Hepatocyte (in vitro differentiated cells): ENCODE measurements at regions not wholly inside any gene's neighbourhood (a gene's known extent, or its start where the extent isn't known, plus 50 kb on each side); places are given as distances from the start of the nearest gene placed in this dataset.

Source experiments
- DNase-seq: peaks from one replicate; pipeline ENCODE4 v3.0.0-alpha.2; 2016; ENCODE audit warnings: low spot score
- H2AFZ ChIP-seq: fragments of 200-600 bp; sonication (generic); 2 replicates; pipeline ENCODE4 v1.6.0; 2016; ENCODE audit warnings: antibody characterized with exemption, mild to moderate bottlenecking
- H3K27ac ChIP-seq: fragments of 200-600 bp; sonication (generic); 2 replicates; pipeline ENCODE4 v1.5.1; 2016; ENCODE audit warnings: mild to moderate bottlenecking
- H3K27me3 ChIP-seq: fragments of 200-600 bp; sonication (generic); 2 replicates; pipeline ENCODE4 v1.6.1; 2016
- H3K36me3 ChIP-seq: fragments of 200-600 bp; sonication (generic); replicated peaks from 2 replicates; pipeline ENCODE4 v1.5.1; 2016; ENCODE audit warnings: low read depth; ENCODE audit not compliant: insufficient read depth
- H3K4me1 ChIP-seq: fragments of 200-600 bp; sonication (generic); 2 replicates; pipeline ENCODE4 v1.5.1; 2016; ENCODE audit warnings: mild to moderate bottlenecking, moderate library complexity; ENCODE audit not compliant: insufficient read depth
- H3K4me2 ChIP-seq: fragments of 200-600 bp; sonication (generic); 2 replicates; pipeline ENCODE4 v1.6.0; 2016
- H3K4me3 ChIP-seq: fragments of 200-600 bp; sonication (generic); 2 replicates; pipeline ENCODE4 v1.5.1; 2016; ENCODE audit warnings: mild to moderate bottlenecking
- H3K79me2 ChIP-seq: fragments of 200-600 bp; sonication (generic); 2 replicates; pipeline ENCODE4 v1.6.0; 2017; ENCODE audit warnings: mild to moderate bottlenecking
- H3K9me2 ChIP-seq: fragments of 200-600 bp; sonication (generic); replicated peaks from 2 replicates; pipeline ENCODE4 v1.6.0; 2017; ENCODE audit warnings: mild to moderate bottlenecking; ENCODE audit not compliant: insufficient read depth
- H3K9me3 ChIP-seq: fragments of 200-600 bp; sonication (generic); 2 replicates; pipeline ENCODE4 v1.5.1; 2016; ENCODE audit warnings: low read depth, mild to moderate bottlenecking
- H4K20me1 ChIP-seq: fragments of 200-600 bp; sonication (generic); 2 replicates; pipeline ENCODE4 v1.6.0; 2016; ENCODE audit warnings: mild to moderate bottlenecking; ENCODE audit not compliant: insufficient read depth, poor library complexity, severe bottlenecking
- CTCF ChIP-seq: fragments of 200-600 bp; sonication (generic); IDR thresholded peaks from 2 replicates; pipeline ENCODE4 v1.5.1; 2016; ENCODE audit warnings: antibody characterized with exemption, mild to moderate bottlenecking; ENCODE audit not compliant: poor library complexity
- EZH2 ChIP-seq: fragments of 200-600 bp; sonication (generic); IDR thresholded peaks from 2 replicates; pipeline ENCODE4 v1.6.1; 2016; ENCODE audit warnings: antibody characterized with exemption, mild to moderate bottlenecking, borderline replicate concordance
- EZH2phosphoT487 ChIP-seq: fragments of 200-600 bp; sonication (generic); IDR thresholded peaks from one replicate; pipeline ENCODE4 v1.6.1; 2018; ENCODE audit warnings: antibody characterized with exemption, mild to moderate bottlenecking, low read depth, moderate library complexity; ENCODE audit not compliant: unreplicated experiment, severe bottlenecking
- WGBS: methylation state at CpG from one replicate; pipeline ENCODE4 v1.1.6; 2016; ENCODE audit warnings: low lambda C conversion rate; ENCODE audit errors: missing lambda C conversion rate; 5-methylcytosine and 5-hydroxymethylcytosine counted together

- 74% methylated on average over 5 of the region's 5 CpGs for WGBS
- TF ChIP-seq EZH2 (no peak), CTCF (no peak), EZH2phosphoT487 (no peak)
These were observed 583.0 kb upstream of the KLHL29 start for GRCh38 chr2:22801970-22802369.

GRCh38 chr2:22807872-22808271, 577.1 kb upstream of the KLHL29 start:
- no peak overlapping the region for H3K4me2 ChIP-seq
- no peaks in the 10 kb centered on the region for H3K36me3 ChIP-seq
- H3K9me3 ChIP-seq: no peaks in the 10 kb centered on the region
- no peaks in the 10 kb centered on the region for H3K27me3 ChIP-seq
- no peak for DNase-seq
- no peaks in the 10 kb centered on the region for H3K9me2 ChIP-seq
- no peak overlapping the region for H2AFZ ChIP-seq
- H3K79me2 ChIP-seq: no peaks in the 10 kb centered on the region
- TF ChIP-seq EZH2phosphoT487 (no peak), CTCF (no peak), EZH2 (no peak)
- H3K27ac ChIP-seq: no peak overlapping the region
- H3K4me1 ChIP-seq: no peaks in the 10 kb centered on the region
- H4K20me1 ChIP-seq: no peaks in the 10 kb centered on the region
- H3K4me3 ChIP-seq: no peak overlapping the region

More at GRCh38 chr2:22801970-22802369, 583.0 kb upstream of the KLHL29 start:
- no peaks in the 10 kb centered on the region for H3K27me3 ChIP-seq
- H3K4me3 ChIP-seq: no peak overlapping the region
- H3K4me1 ChIP-seq: no peaks in the 10 kb centered on the region
- no peaks in the 10 kb centered on the region for H3K9me3 ChIP-seq
- H2AFZ ChIP-seq: no peak overlapping the region
- no peak for DNase-seq
- H4K20me1 ChIP-seq: no peaks in the 10 kb centered on the region
- no peaks in the 10 kb centered on the region for H3K9me2 ChIP-seq
- H3K4me2 ChIP-seq: no peak overlapping the region
- H3K79me2 ChIP-seq: no peaks in the 10 kb centered on the region
- H3K36me3 ChIP-seq: no peaks in the 10 kb centered on the region
- no peak overlapping the region for H3K27ac ChIP-seq

DNA sequence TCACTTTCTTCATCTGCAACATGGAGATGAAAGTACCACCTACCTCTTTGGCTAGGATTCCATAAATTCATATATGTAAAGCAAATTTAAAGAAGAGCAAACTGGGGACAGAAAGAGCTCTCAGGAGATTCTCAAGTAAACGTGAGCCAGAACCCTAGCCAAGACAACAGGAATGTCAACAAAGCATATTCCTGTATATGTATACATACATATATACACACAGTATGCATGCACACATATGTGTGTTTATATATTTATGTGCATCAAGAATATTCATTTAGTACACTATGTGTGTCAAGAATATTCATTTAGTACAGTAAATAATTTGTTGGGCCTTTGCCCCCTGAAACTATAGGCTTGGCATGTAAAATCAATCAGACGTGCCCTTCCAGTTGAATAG, 574.4 kb upstream of the KLHL29 start:
- H3K4me2 ChIP-seq: no peak overlapping the region
- no peak for DNase-seq
- H3K79me2 ChIP-seq: no peaks in the 10 kb centered on the region
- H3K27me3 ChIP-seq: no peaks in the 10 kb centered on the region
- H3K9me2 ChIP-seq: no peaks in the 10 kb centered on the region
- H3K27ac ChIP-seq: no peak overlapping the region
- H2AFZ ChIP-seq: no peak overlapping the region
- H3K36me3 ChIP-seq: no peaks in the 10 kb centered on the region
- H3K4me1 ChIP-seq: no peaks in the 10 kb centered on the region
- no peak for TF ChIP-seq CTCF
- no peak for TF ChIP-seq EZH2
- no peaks in the 10 kb centered on the region for H4K20me1 ChIP-seq
- 86% methylated on average over 2 of the region's 2 CpGs for WGBS
- H3K4me3 ChIP-seq: no peak overlapping the region
- no peaks in the 10 kb centered on the region for H3K9me3 ChIP-seq

DNA sequence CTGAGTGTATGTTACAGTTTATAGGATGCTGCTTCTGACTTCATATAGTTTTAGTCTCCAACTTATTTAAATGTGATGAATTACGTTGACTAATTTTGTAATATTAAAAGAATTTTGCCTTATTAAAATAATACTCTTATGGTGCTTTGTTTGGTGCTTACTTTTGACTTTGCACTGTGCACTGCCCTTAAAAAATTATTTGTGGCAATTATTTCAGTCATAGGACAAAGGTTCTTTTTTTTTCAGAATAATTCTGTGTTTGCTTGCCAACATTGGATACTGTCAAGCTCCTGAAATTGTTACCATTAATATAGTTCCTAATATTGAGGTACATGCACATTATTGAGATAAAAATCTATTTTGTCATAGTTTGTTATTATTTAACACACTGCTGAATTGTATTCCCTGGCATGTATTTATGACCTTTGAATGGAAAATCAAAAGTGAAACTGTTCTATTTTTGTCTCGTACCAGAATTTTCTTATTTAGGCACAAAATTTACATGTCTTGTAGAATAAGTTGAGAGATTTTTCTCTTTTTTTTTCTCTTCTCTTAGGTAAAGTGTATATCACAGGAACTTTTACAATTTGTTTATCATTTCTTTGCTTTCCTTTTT, 572.8 kb upstream of the KLHL29 start:
- no peaks in the 10 kb centered on the region for H3K79me2 ChIP-seq
- no peak for DNase-seq
- TF ChIP-seq EZH2phosphoT487 (no peak), EZH2 (no peak), CTCF (no peak)
- no peaks in the 10 kb centered on the region for H3K9me3 ChIP-seq
- WGBS: 90% methylated on average over 2 of the region's 2 CpGs
- H3K27me3 ChIP-seq: no peaks in the 10 kb centered on the region
- H3K27ac ChIP-seq: no peak overlapping the region
- H3K9me2 ChIP-seq: no peaks in the 10 kb centered on the region
- no peaks in the 10 kb centered on the region for H4K20me1 ChIP-seq
- H3K4me2 ChIP-seq: no peak overlapping the region
- H3K36me3 ChIP-seq: no peaks in the 10 kb centered on the region
- H2AFZ ChIP-seq: no peak overlapping the region
- H3K4me1 ChIP-seq: no peaks in the 10 kb centered on the region
- H3K4me3 ChIP-seq: no peak overlapping the region
